ENCODE measurements at regions not wholly inside any gene's neighbourhood (a gene's known extent, or its start where the extent isn't known, plus 50 kb on each side); places are given as distances from the start of the nearest gene placed in this dataset.

GRCh38 chr14:49008363-49008762 lies 577.8 kb downstream of the RPS29 start:
- TF ChIP-seq EZH2 (IDR thresholded peaks at IDR 0.05; ENCODE audit: borderline replicate concordance, low read length) (no peak), CTCF (IDR thresholded peaks at IDR 0.05; ENCODE audit: low read length) (no peak)
